MM.1S (cell line): ENCODE measurements at regions not wholly inside any gene's neighbourhood (a gene's known extent, or its start where the extent isn't known, plus 50 kb on each side); places are given as distances from the start of the nearest gene placed in this dataset.

Source experiments
- DNase-seq: peaks from one replicate; pipeline ENCODE4 v3.0.0-alpha.2; 2015
- H2AFZ ChIP-seq: fragments of 300-600 bp; sonication (generic); 2 replicates; pipeline ENCODE4 v1.6.0; 2016; ENCODE audit warnings: antibody characterized with exemption, low read length
- H3F3A ChIP-seq: fragments of 300-600 bp; sonication (generic); 2 replicates; pipeline ENCODE4 v1.6.1; 2016; ENCODE audit warnings: mild to moderate bottlenecking, antibody characterized with exemption, low read length, moderate library complexity, mixed read lengths; ENCODE audit not compliant: insufficient read depth
- H3K27ac ChIP-seq: fragments of 300-600 bp; sonication (generic); 2 replicates; pipeline ENCODE4 v1.5.1; 2016; ENCODE audit warnings: mild to moderate bottlenecking, low read length
- H3K27me3 ChIP-seq: fragments of 300-600 bp; sonication (generic); replicated peaks from 2 replicates; pipeline ENCODE4 v1.6.0; 2016; ENCODE audit warnings: low read length; ENCODE audit not compliant: insufficient read depth
- H3K36me3 ChIP-seq: fragments of 300-600 bp; sonication (generic); replicated peaks from 2 replicates; pipeline ENCODE4 v1.6.1; 2016; ENCODE audit warnings: mild to moderate bottlenecking, low read length, mixed read lengths; ENCODE audit not compliant: insufficient read depth
- H3K4me1 ChIP-seq: fragments of 300-600 bp; sonication (generic); 2 replicates; pipeline ENCODE4 v1.6.1; 2016; ENCODE audit warnings: low read length, mixed read lengths
- H3K4me2 ChIP-seq: fragments of 300-600 bp; sonication (generic); 2 replicates; pipeline ENCODE4 v1.6.0; 2016; ENCODE audit warnings: low read depth, low read length
- H3K4me3 ChIP-seq: fragments of 300-600 bp; sonication (generic); 2 replicates; pipeline ENCODE4 v1.5.1; 2016; ENCODE audit warnings: low read length, mixed read lengths
- H3K79me2 ChIP-seq: fragments of 300-600 bp; sonication (generic); 2 replicates; pipeline ENCODE4 v1.6.1; 2016; ENCODE audit warnings: mixed run types, low read length, mixed read lengths
- H3K9ac ChIP-seq: fragments of 300-600 bp; sonication (generic); 2 replicates; pipeline ENCODE4 v1.6.1; 2016; ENCODE audit warnings: low read length, mixed read lengths
- H3K9me2 ChIP-seq: fragments of 300-600 bp; sonication (generic); replicated peaks from 2 replicates; pipeline ENCODE4 v1.6.1; 2016; ENCODE audit warnings: mild to moderate bottlenecking, low read length, mixed read lengths; ENCODE audit not compliant: insufficient read depth
- H3K9me3 ChIP-seq: fragments of 300-600 bp; sonication (generic); replicated peaks from 2 replicates; pipeline ENCODE4 v1.6.1; 2016; ENCODE audit warnings: mild to moderate bottlenecking, low read length, mixed read lengths; ENCODE audit not compliant: insufficient read depth
- H4K20me1 ChIP-seq: fragments of 300-600 bp; sonication (generic); 2 replicates; pipeline ENCODE4 v1.6.1; 2016; ENCODE audit warnings: mild to moderate bottlenecking, low read length, moderate library complexity, mixed read lengths; ENCODE audit not compliant: insufficient read depth
- CTCF ChIP-seq: fragments of 300-600 bp; sonication (generic); IDR thresholded peaks from 2 replicates; pipeline ENCODE4 v1.5.1; 2016; ENCODE audit warnings: antibody characterized with exemption, low read length, mixed read lengths
- EZH2 ChIP-seq: fragments of 300-600 bp; sonication (generic); optimal IDR thresholded peaks from 2 replicates; pipeline ENCODE3; 2017; ENCODE audit warnings: low read depth, mild to moderate bottlenecking, antibody characterized with exemption, low read length, mixed read lengths
- EZH2phosphoT487 ChIP-seq: fragments of 300-600 bp; sonication (generic); IDR thresholded peaks from 2 replicates; pipeline ENCODE4 v1.6.1; 2018; ENCODE audit warnings: antibody characterized with exemption, low read length

- Histone ChIP-seq H3K27me3 (no peaks in the 10 kb centered on the region), H3F3A (no peaks in the 10 kb centered on the region), H3K79me2 (no peaks in the 10 kb centered on the region), H3K4me1 (no peaks in the 10 kb centered on the region), H3K9me3 (no peaks in the 10 kb centered on the region), H3K4me2 (no peak overlapping the region), H3K27ac (no peak overlapping the region), H3K4me3 (no peak overlapping the region), H3K36me3 (no peaks in the 10 kb centered on the region), H2AFZ (no peak overlapping the region), H3K9me2 (no peaks in the 10 kb centered on the region), H3K9ac (no peak overlapping the region), H4K20me1 (no peaks in the 10 kb centered on the region)
- TF ChIP-seq EZH2phosphoT487 = no peak
- no peak for TF ChIP-seq CTCF
- TF ChIP-seq EZH2 = no peak
- no peak for DNase-seq
Measured at GRCh38 chr6:159493231-159493897, 199.7 kb downstream of the SOD2 start.

- TF ChIP-seq EZH2phosphoT487 (no peak), CTCF (no peak), EZH2 (no peak)
- Histone ChIP-seq H3K9me3 (no peaks in the 10 kb centered on the region), H3K4me2 (no peak overlapping the region), H3K4me1 (no peaks in the 10 kb centered on the region), H3K36me3 (no peaks in the 10 kb centered on the region), H3K9me2 (no peaks in the 10 kb centered on the region), H3K9ac (no peak overlapping the region), H3K27me3 (no peaks in the 10 kb centered on the region), H3F3A (no peaks in the 10 kb centered on the region), H3K79me2 (no peaks in the 10 kb centered on the region), H4K20me1 (no peaks in the 10 kb centered on the region), H3K4me3 (no peak overlapping the region), H2AFZ (no peak overlapping the region), H3K27ac (no peak overlapping the region)
- DNase-seq = no peak
Measured at GRCh38 chr6:159490298-159490937, 202.6 kb downstream of the SOD2 start.

GRCh38 chr6:159487636-159488035 is 205.4 kb downstream of the SOD2 start:
- Histone ChIP-seq H3K9me3 (no peaks in the 10 kb centered on the region), H3K27ac (no peak overlapping the region), H3K9me2 (no peaks in the 10 kb centered on the region), H2AFZ (no peak overlapping the region), H3K79me2 (no peaks in the 10 kb centered on the region), H3K4me3 (no peak overlapping the region), H3F3A (no peaks in the 10 kb centered on the region), H3K27me3 (no peaks in the 10 kb centered on the region), H3K4me2 (no peak overlapping the region), H4K20me1 (no peaks in the 10 kb centered on the region), H3K36me3 (no peaks in the 10 kb centered on the region), H3K4me1 (no peaks in the 10 kb centered on the region), H3K9ac (no peak overlapping the region)
- TF ChIP-seq EZH2 (no peak), CTCF (no peak)
- no peak for DNase-seq
